ENCODE measurements at regions not wholly inside any gene's neighbourhood (a gene's known extent, or its start where the extent isn't known, plus 50 kb on each side); places are given as distances from the start of the nearest gene placed in this dataset.
A peak's percentile ranks its signal among the peaks of the same experiment; 100 is the strongest.

- DNase-seq, result no peak
Observed at GRCh38 chr13:73879346-73880015, 254.7 kb downstream of the KLF12 start.

GRCh38 chr13:73877399-73877798 lies 256.8 kb downstream of the KLF12 start:
- no peak for DNase-seq

DNA sequence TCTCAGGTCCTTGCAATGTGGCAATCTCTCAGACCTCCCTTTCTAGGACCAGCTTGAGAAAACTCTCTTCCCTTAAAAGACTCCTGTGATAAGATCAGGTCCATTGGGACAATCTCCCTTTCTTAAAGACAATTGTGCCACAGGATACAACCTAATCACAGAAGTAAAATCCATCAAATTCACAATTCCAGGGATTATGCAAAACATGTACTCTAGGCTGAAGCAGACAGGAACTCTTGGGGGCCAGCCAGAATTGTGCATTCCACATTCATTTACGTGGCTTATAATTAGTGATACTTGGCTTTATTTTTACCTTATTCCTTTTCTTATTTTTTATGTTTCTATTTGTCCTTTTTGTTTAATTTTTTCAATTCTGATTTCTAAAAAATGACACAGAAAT lies 257.9 kb downstream of the KLF12 start:
- no peak for DNase-seq

DNA sequence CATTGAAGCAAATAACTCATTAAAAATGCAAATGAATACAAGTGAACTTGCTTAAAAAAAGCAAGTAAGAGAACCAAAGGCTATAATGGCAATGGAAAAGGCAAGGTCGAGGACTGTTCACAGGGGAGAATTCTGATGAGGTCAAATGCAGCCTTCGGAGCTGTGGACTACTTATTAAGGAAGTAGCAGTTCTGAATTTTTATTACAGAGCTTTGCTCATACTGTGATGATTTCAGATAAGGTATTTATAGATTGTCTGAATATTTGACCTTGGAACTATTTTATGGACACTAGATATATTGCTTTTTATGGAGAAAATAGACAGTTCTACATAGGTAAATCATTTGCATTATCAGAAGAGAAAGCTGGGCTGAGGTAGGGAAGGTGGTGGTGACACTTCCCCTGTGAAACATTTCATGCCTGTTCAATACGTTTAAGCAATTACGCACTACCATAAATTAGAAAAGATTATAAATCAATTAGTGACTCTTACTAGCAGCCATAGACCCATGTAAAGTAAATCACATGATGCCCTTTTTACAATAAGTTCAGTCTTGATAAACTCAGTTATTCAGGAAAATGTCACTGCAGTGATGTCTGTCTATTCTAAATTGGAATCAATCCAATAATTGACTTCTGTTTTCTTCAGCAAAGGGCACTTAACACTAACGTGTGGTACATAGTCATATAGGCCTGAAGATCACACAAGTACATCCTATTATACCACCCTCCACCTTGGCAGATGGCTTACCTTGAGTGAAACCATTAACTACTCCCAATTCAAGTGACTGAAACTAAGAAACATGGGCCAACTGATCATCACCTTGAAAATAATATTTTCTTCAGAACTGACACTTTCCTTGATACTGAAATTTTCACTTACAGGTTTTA lies 260.0 kb downstream of the KLF12 start:
- no peak for DNase-seq

- DNase-seq, result no peak
Observed at GRCh38 chr13:73872397-73872796, 261.8 kb downstream of the KLF12 start.

- DNase-seq, result peak; percentile 18
Observed at GRCh38 chr13:73870970-73871935, 263.0 kb downstream of the KLF12 start.

DNA sequence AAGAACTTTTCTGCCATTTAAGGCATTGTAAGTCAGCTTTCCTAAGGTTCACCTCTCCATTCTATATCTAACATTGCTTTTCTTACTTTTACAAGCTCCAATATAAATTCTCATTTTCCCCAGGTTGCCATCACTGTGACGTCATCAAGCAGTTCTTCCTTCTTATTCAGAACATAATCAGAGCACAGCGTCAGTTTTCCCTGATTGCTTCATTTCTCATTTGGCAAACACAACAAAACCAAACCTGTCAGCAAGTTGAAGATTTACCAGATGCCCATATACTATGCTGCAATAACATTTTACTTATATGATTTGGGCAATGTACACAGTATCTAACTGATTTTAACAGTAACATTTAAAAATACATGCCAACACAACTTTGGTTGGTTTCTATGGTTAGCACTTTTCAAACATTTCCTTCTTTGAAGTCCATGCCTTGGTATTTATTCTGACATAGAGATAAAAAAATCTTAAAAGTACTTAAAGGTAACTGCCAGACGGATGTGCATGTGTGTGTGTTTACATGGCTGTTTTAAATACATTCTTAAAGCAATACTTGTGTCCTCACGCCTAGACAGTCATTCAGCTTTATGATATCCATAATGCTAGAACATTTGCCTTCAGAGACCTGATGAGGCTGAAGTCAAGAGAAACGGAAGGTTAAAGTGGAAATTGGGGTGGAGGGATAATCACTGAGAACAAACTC lies 264.0 kb downstream of the KLF12 start:
- DNase-seq, result no peak

GRCh38 chr13:73865027-73865426 lies 269.2 kb downstream of the KLF12 start:
- no peak for DNase-seq

GRCh38 chr13:73861136-73861535 lies 273.1 kb downstream of the KLF12 start:
- no peak for DNase-seq

DNA sequence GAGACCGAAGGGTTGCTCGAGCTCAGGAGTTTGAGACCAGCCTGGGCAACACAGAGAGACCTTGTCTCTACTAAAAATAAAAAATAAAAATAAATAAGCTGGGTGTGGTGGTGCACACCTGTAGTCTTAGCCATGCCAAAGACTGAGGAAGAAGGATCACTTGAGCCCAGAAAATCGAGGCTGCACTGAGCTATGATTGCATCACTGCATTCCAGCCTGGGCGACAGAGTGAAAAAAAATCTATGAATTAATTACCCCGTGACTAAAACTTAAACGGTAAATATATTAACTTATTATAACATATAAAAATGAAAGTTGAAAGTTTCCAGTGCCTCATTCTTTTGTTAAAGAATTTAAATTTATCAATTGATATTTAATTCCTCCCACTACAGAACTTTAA lies 273.7 kb downstream of the KLF12 start:
- DNase-seq, result no peak

GRCh38 chr13:73859841-73860240 lies 274.4 kb downstream of the KLF12 start:
- DNase-seq, result no peak

- no peak for DNase-seq
Observed at GRCh38 chr13:73857106-73857505, 277.1 kb downstream of the KLF12 start.

DNA sequence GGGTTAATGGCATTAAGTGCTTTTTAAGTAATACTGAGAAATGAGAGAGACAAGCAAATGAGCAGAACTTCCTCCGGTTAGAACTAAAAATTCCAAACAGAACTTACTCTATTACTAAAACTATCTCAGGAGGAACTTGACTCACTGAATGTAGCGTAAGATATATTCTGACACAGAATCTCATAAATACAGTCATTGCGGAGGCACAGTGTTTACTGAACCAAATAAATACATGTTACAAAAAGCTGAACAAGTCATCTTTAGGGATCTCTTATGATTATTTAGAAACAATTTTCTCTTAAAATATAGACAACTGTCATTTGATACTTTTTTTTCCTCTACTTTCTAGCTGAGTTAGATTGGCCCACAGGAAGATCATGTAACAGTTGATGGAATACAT lies 283.1 kb downstream of the KLF12 start:
- no peak for DNase-seq

DNA sequence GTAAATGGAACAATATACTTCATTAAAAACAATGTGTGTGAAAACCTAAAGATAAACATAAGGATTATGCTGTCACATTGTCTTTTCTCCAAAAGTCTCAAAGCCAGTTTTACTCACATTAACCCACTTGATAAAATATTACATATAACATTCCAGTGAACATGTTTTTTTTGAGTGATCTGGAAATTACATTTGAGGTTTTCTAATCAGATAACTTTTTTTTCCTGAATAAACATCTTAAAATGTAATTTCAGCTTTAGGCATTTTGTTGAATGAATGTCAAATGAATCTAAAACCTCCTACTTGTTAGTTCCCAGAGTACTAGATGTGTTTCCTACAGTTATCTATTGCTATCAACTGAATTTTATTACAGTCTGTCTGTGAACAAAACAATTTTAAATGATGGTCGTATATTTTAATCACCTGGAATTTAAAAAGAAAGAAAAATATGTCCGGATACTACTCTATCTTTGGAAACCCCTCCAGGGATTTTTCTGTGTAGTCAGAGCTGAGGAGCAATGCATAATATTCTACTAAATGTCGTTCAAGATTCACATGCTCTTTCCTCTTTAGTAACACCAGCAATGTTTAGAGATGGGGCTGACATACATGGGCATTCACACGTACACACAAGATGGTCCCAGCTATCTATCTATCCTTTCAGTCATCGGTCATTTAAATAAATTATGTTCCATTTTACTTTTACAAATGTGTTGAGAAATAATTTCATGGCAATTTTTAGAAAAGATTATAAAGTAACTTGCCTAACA lies 283.9 kb downstream of the KLF12 start:
- no peak for DNase-seq

GRCh38 chr13:73849292-73849691 lies 284.9 kb downstream of the KLF12 start:
- DNase-seq, result peak; percentile 18

GRCh38 chr13:73844986-73845385 lies 289.2 kb downstream of the KLF12 start:
- no peak for DNase-seq

DNA sequence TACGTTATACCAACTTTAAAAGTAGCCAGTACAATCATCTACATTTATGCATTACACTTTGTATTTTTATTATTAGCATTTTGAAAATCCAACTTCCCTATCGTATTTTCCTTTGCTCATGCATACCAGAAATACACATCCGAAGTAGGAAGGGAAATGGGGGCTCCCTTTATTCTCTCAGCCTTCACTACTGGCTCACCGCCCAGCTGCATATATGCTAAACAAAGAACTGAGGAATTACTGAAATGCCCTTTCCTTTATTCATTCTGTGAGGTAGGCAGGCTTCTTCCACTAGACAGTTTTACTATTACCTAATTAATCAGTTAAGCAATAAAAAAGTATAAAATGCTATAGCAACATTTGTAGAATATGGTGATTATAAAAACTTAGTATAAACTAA lies 291.6 kb downstream of the KLF12 start:
- no peak for DNase-seq

DNA sequence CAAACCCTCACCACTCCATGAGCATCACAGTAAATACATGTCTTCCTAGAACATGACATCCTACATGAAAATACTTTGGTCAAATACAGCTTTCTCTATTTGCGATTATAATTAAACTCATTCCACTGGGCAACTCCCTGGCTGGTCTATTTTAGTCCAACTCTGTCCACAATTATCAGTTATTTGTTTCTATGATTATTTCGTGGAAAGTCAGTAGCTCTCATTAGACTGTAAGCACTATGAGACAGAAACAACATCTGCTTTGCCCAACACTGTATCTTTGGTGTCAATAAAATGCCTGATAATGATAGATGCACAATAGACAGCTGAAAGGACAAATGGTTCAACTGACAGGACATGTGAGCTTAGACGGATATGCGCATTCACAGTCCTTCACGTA lies 292.0 kb downstream of the KLF12 start:
- no peak for DNase-seq

DNA sequence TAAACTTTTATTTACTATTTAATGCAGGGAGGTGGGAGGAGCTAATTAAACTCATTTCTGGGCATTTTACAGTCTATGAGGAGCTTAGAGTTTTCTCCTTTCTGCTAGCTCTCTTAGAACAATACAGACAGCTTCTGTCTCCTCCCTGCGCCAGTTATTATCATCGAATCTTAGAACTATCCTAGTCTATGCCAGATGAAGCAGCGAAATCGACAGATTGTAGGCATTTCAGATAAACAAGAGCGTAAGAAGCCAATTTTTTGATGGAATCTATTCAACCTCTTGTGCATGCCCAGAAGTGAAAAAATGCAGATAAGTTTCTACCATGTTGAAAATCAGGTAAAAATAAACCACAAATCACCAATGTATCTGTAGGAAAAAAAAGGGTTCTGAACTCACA lies 297.1 kb downstream of the KLF12 start:
- DNase-seq, result no peak

DNA sequence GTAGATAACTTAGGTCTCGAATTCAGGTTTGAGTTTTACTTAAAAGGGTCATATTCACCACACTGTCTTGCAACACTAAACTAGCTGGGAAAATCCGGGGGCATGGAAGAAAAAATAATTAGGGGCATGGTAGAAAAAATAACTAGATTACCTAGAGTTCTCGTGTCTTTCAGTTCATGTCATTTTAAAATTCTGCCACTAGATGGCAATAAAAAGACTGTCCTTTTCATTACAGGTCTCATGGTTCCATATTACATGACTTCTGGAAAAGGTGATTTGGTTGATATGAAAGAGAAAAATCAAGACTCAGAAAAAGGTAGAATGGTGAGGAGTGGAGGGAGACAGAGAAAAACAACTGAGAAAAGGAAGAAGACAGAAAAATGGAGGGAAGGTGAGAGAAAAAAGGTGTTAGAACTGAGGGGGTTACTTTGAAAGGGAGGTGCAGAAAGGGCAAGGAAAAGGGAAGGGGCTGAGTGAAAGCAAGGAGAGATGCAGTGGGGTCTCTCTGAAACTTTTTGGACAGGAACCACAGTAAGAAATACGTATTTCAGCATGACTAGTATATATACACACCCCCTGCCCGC lies 299.0 kb downstream of the KLF12 start:
- DNase-seq, result no peak

GRCh38 chr13:73833325-73834070 lies 300.7 kb downstream of the KLF12 start:
- no peak for DNase-seq
